ENCODE measurements at regions not wholly inside any gene's neighbourhood (a gene's known extent, or its start where the extent isn't known, plus 50 kb on each side); places are given as distances from the start of the nearest gene placed in this dataset.

DNA sequence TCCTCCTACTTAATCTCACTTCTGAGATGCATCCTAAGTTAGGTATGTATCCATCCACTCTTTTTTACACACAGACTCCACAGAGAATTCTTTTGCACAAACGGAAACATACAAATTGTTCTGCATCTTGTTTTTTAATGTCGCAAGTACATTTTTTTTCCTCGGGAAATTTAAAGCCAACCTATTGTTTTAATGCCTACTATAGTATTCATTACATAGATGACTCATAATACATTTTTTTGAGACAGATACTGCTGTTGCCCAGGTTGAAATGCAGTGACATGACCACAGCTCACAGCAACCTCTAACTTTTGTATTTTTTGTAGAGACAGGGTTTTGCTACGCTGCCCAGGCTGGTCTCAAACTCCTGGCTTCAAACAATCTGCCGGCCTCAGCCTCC, 90.8 kb upstream of the TMEM45B start:
- TF ChIP-seq POLR2A (IDR thresholded peaks at IDR 0.05), result no peak
- TF ChIP-seq, protein P1, sequence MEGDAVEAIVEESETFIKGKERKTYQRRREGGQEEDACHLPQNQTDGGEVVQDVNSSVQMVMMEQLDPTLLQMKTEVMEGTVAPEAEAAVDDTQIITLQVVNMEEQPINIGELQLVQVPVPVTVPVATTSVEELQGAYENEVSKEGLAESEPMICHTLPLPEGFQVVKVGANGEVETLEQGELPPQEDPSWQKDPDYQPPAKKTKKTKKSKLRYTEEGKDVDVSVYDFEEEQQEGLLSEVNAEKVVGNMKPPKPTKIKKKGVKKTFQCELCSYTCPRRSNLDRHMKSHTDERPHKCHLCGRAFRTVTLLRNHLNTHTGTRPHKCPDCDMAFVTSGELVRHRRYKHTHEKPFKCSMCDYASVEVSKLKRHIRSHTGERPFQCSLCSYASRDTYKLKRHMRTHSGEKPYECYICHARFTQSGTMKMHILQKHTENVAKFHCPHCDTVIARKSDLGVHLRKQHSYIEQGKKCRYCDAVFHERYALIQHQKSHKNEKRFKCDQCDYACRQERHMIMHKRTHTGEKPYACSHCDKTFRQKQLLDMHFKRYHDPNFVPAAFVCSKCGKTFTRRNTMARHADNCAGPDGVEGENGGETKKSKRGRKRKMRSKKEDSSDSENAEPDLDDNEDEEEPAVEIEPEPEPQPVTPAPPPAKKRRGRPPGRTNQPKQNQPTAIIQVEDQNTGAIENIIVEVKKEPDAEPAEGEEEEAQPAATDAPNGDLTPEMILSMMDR (IDR thresholded peaks at IDR 0.05 in 8 of 11, conservative IDR thresholded peaks at IDR 0.05 in 3 of 11), result no peak

All from spleen (tissue), 7 donors.